ENCODE measurements at regions not wholly inside any gene's neighbourhood (a gene's known extent, or its start where the extent isn't known, plus 50 kb on each side); places are given as distances from the start of the nearest gene placed in this dataset.

- H3K4me1 Mint-ChIP-seq = no peaks in the 10 kb centered on the region
- H3K36me3 Mint-ChIP-seq = no peaks in the 10 kb centered on the region
- DNase-seq = no peak
- no peak overlapping the region for H3K27ac Mint-ChIP-seq
- no peak overlapping the region for H3K4me3 Mint-ChIP-seq
- peaks cover 0 to 5% (median 0%) of the 10 kb centered on the region in 6 donors for H3K9me3 Mint-ChIP-seq
- H3K27me3 Mint-ChIP-seq (ENCODE audit: low read depth in 3 of 3) = peaks cover 0 to 4% (median 2%) of the 10 kb centered on the region in 3 donors
Observed at GRCh38 chr2:57876313-57876712, 170.3 kb upstream of the VRK2 start.

DNA sequence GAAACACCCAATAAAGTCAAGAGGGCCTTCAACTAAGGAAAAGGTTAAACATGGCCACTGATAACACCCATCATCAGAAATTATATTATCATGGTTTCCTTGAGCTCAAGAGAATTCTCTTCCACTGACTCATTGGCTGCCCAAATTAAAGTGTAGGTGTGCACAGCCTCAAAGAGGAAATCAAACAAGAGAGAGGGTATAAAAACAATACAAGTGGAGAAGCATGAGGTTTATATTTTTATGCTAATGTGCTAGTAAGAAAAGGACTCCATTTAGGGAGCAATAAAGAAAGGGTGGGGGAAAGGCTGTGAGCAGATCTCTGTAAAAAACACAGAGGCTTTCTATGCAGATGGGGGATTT lies 168.8 kb upstream of the VRK2 start:
- Mint-ChIP-seq H3K9me3 (peaks cover 0 to 5% (median 0%) of the 10 kb centered on the region in 6 donors), H3K4me3 (no peak overlapping the region), H3K27me3 (ENCODE audit: low read depth in 3 of 3) (peaks cover 0 to 4% (median 2%) of the 10 kb centered on the region in 3 donors), H3K36me3 (no peaks in the 10 kb centered on the region), H3K27ac (no peak overlapping the region), H3K4me1 (no peaks in the 10 kb centered on the region)
- no peak for DNase-seq

DNA sequence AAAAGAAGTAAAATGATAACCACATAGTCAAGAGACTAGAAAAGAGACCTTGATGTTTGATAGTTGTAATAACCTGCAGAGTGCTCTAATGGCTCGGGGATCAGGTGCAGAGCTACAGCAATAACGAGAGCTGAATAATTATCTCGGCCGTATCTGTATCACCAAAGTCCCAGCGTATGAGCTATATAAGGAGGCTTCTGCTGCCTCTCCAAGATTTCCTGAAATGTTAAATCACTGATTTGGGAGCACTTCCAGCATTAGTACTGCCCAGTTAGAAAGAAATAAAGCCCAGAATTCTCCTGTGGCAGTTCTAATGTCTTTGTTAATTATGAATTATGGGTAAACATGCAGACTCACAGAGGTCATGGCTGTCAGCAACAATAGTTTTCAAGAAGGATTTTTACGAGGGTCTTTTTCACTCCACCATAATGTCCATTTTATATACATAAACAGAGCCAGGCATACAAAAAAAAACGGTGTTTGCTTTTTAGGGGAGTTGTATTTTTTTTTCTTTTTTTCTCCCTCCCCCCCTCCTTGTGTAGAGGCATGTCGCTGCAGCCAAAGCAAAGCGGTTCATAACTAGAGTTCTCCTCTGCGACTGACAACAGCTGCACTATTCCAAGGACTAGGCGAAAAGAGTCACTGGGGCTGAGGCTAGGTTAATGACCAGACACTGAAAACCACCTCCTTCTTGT lies 168.3 kb upstream of the VRK2 start:
- no peak overlapping the region for H3K4me3 Mint-ChIP-seq
- no peak overlapping the region for H3K27ac Mint-ChIP-seq
- peaks cover 0 to 5% (median 0%) of the 10 kb centered on the region in 6 donors for H3K9me3 Mint-ChIP-seq
- no peaks in the 10 kb centered on the region for H3K4me1 Mint-ChIP-seq
- no peaks in the 10 kb centered on the region for H3K36me3 Mint-ChIP-seq
- H3K27me3 Mint-ChIP-seq (ENCODE audit: low read depth in 3 of 3) = peaks cover 0 to 4% (median 2%) of the 10 kb centered on the region in 3 donors
- no peak for DNase-seq

GRCh38 chr2:57878866-57879210 lies 167.8 kb upstream of the VRK2 start:
- Mint-ChIP-seq H3K4me1 (no peaks in the 10 kb centered on the region), H3K36me3 (no peaks in the 10 kb centered on the region), H3K9me3 (peaks cover 0 to 3% (median 0%) of the 10 kb centered on the region in 6 donors)

GRCh38 chr2:57880446-57880845 lies 166.2 kb upstream of the VRK2 start:
- peaks cover 0 to 2% (median 2%) of the 10 kb centered on the region in 3 donors for H3K27me3 Mint-ChIP-seq (ENCODE audit: low read depth in 3 of 3)
- no peak overlapping the region for H3K4me3 Mint-ChIP-seq
- no peak for DNase-seq
- H3K4me1 Mint-ChIP-seq = no peaks in the 10 kb centered on the region
- H3K27ac Mint-ChIP-seq = no peak overlapping the region
- H3K9me3 Mint-ChIP-seq = peaks cover 0 to 3% (median 0%) of the 10 kb centered on the region in 6 donors
- H3K36me3 Mint-ChIP-seq = no peaks in the 10 kb centered on the region

More at GRCh38 chr2:57878866-57879210, 167.8 kb upstream of the VRK2 start:
- H3K4me3 Mint-ChIP-seq = no peak overlapping the region
- no peak overlapping the region for H3K27ac Mint-ChIP-seq
- DNase-seq = no peak
- peaks cover 0 to 2% (median 2%) of the 10 kb centered on the region in 3 donors for H3K27me3 Mint-ChIP-seq (ENCODE audit: low read depth in 3 of 3)

GRCh38 chr2:57880967-57881366 lies 165.6 kb upstream of the VRK2 start:
- DNase-seq = no peak
- peaks cover 0 to 2% (median 0%) of the 10 kb centered on the region in 3 donors for H3K27me3 Mint-ChIP-seq (ENCODE audit: low read depth in 3 of 3)
- no peak overlapping the region for H3K27ac Mint-ChIP-seq
- H3K9me3 Mint-ChIP-seq = no peaks in the 10 kb centered on the region
- no peaks in the 10 kb centered on the region for H3K4me1 Mint-ChIP-seq
- no peak overlapping the region for H3K4me3 Mint-ChIP-seq
- no peaks in the 10 kb centered on the region for H3K36me3 Mint-ChIP-seq

DNA sequence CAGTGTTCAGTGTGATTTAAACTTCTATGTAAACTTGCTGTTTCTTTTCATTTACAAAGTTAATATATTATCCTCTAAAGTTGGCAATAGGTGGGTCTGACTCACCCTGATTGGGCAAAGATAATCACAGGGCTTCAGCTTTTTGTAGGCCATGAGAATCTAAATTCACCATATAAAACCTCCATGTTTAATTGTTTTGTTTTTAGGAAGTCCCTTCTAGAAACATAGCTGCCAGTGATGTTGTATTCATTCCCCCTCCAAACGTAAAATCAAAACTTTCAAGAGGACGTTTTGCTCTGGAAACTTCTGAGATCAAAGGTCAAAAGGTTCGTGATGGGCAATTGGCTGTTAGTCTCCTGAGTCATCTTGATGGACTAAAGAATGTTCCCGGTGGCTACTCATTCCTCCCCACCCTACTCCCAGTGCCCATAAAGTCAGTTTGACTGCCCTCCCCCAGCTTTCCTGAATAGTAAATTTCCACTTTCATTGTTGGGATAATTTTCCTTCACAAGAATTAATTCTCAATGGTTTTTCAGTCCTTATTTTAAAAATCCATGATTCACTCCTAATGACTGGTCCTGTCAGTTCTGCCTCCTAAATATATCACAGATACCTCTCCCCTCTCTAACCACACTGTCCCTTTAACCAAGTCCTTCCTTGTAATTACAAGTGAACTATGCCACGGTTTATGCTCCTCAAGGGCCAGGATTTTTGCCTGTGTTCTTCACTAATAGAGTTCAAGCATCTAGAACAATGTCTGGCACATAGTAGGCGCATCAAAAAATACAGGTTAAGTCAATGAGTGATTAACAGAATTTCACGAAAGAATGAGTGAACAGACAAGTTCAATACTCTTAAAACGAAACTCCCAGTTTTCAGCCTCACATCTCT lies 164.4 kb upstream of the VRK2 start:
- H3K9me3 Mint-ChIP-seq = peaks cover 0 to 3% (median 0%) of the 10 kb centered on the region in 6 donors
- H3K27ac Mint-ChIP-seq = no peak overlapping the region
- no peaks in the 10 kb centered on the region for H3K4me1 Mint-ChIP-seq
- peaks cover 0 to 2% (median 0%) of the 10 kb centered on the region in 3 donors for H3K27me3 Mint-ChIP-seq (ENCODE audit: low read depth in 3 of 3)
- no peak for DNase-seq
- no peak overlapping the region for H3K4me3 Mint-ChIP-seq
- no peaks in the 10 kb centered on the region for H3K36me3 Mint-ChIP-seq

DNA sequence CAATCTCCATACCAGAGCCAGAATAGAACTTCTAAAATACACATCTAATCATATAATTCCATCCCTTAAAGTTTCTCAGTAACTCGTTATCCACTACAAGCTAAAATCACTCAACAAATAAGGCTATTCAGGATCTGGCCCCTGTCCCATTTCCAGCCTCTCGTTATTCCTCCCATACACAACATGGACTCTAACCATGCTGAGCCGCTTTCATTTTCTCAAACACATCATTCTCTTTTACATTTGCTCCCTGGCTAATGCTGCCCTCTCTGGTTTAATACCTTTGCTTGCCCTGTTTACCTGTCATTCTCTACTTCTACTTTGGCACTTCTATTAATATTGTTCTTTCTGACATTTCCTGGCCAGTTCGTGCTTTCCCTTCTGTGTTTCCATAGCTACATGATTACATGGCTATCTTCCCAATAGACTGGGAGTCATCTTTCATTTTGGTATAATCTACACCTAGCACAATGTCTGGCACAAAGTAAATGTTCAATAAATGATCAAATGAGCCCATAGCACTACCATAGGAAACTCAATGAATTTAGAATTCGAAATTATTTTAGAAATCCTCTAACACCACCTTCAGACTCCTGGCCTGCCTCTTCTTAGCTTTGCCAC lies 163.6 kb upstream of the VRK2 start:
- no peak overlapping the region for H3K27ac Mint-ChIP-seq
- peaks cover 0 to 2% (median 0%) of the 10 kb centered on the region in 3 donors for H3K27me3 Mint-ChIP-seq (ENCODE audit: low read depth in 3 of 3)
- peaks cover 0 to 2% of the 10 kb centered on the region in 2 donors for H3K4me1 Mint-ChIP-seq
- no peaks in the 10 kb centered on the region for H3K36me3 Mint-ChIP-seq
- H3K4me3 Mint-ChIP-seq = no peak overlapping the region
- peaks cover 0 to 3% (median 0%) of the 10 kb centered on the region in 6 donors for H3K9me3 Mint-ChIP-seq
- no peak for DNase-seq

- no peaks in the 10 kb centered on the region for H3K36me3 Mint-ChIP-seq
- H3K4me1 Mint-ChIP-seq = peaks cover 8 to 12% of the 10 kb centered on the region in 2 donors
- H3K27ac Mint-ChIP-seq = no peak overlapping the region
- peaks cover 0 to 2% (median 0%) of the 10 kb centered on the region in 3 donors for H3K27me3 Mint-ChIP-seq (ENCODE audit: low read depth in 3 of 3)
- H3K4me3 Mint-ChIP-seq = no peak overlapping the region
- DNase-seq = no peak
- peaks cover 0 to 3% (median 0%) of the 10 kb centered on the region in 6 donors for H3K9me3 Mint-ChIP-seq
Observed at GRCh38 chr2:57884281-57884680, 162.3 kb upstream of the VRK2 start.

DNA sequence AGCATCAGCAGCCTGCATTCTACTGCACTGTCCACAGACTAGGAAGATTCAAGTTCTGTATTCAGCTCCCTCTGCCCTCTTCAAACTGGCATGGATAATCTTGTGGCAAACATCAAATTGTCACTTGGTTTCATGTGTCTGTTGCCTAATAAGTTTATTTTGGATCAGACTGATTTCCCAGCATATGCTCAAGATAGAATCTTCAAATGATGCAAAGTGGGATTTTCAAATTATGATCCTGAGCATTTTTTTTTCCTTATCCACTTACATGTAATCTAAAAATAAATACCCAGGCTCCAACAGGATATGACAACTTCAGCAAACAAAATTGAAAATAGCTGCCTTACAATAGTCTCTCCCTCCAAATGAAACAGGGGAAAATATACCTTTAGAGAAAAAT lies 160.9 kb upstream of the VRK2 start:
- Mint-ChIP-seq H3K27me3 (ENCODE audit: low read depth in 3 of 3) (peaks cover 0 to under 1% (median 0%) of the 10 kb centered on the region in 3 donors), H3K4me1 (peaks cover 8 to 12% of the 10 kb centered on the region in 2 donors), H3K9me3 (peaks cover 0 to 3% (median 0%) of the 10 kb centered on the region in 6 donors), H3K36me3 (no peaks in the 10 kb centered on the region), H3K27ac (no peak overlapping the region), H3K4me3 (no peak overlapping the region)
- no peak for DNase-seq

- Mint-ChIP-seq H3K27me3 (ENCODE audit: low read depth in 3 of 3) (no peaks in the 10 kb centered on the region), H3K4me1 (peaks cover 8 to 12% of the 10 kb centered on the region in 2 donors), H3K4me3 (no peak overlapping the region), H3K36me3 (no peaks in the 10 kb centered on the region), H3K27ac (no peak overlapping the region), H3K9me3 (peaks cover 0 to 3% (median 0%) of the 10 kb centered on the region in 6 donors)
- DNase-seq = no peak
Observed at GRCh38 chr2:57886161-57886786, 160.3 kb upstream of the VRK2 start.

GRCh38 chr2:57888463-57888862 lies 158.1 kb upstream of the VRK2 start:
- Mint-ChIP-seq H3K27ac (no peak overlapping the region), H3K4me1 (peaks cover 8 to 12% of the 10 kb centered on the region in 2 donors), H3K9me3 (peaks cover 0 to 3% (median 0%) of the 10 kb centered on the region in 6 donors), H3K36me3 (no peaks in the 10 kb centered on the region), H3K27me3 (ENCODE audit: low read depth in 3 of 3) (no peaks in the 10 kb centered on the region), H3K4me3 (peak overlapping the region in 1 of 5 donors; percentile 7)
- peak; percentile 1 to 19 (median 4) for DNase-seq

GRCh38 chr2:57890464-57890863 lies 156.1 kb upstream of the VRK2 start:
- no peaks in the 10 kb centered on the region for H3K36me3 Mint-ChIP-seq
- no peak overlapping the region for H3K4me3 Mint-ChIP-seq
- no peak overlapping the region for H3K27ac Mint-ChIP-seq
- H3K9me3 Mint-ChIP-seq = peaks cover 0 to 3% (median 0%) of the 10 kb centered on the region in 6 donors
- DNase-seq = no peak
- H3K4me1 Mint-ChIP-seq = peaks cover 8 to 12% of the 10 kb centered on the region in 2 donors
- no peaks in the 10 kb centered on the region for H3K27me3 Mint-ChIP-seq (ENCODE audit: low read depth in 3 of 3)
